CD14-positive monocyte (primary cell): ENCODE measurements at regions not wholly inside any gene's neighbourhood (a gene's known extent, or its start where the extent isn't known, plus 50 kb on each side); places are given as distances from the start of the nearest gene placed in this dataset.

Experiments used
- DNase-seq, 3 donors: peaks; one replicate each; pipeline ENCODE4 v3.0.0-alpha.2; 2011 to 2022
- H2AFZ ChIP-seq: 2 replicates; pipeline ENCODE4 v1.6.0; 2012; ENCODE audit warnings: mild to moderate bottlenecking, low read depth, low read length, inconsistent platforms; ENCODE audit not compliant: insufficient read depth, poor library complexity, severe bottlenecking
- H3K27ac ChIP-seq, 2 donors: 1 replicate in 1 of 2; 2 replicates in 1 of 2; pipeline ENCODE4 v1.5.1; 2012 to 2013; ENCODE audit warnings: low read length in 2 of 2, control low read depth in 1 of 2, inconsistent platforms in 1 of 2, low read depth in 1 of 2, mild to moderate bottlenecking in 1 of 2
- H3K27me3 ChIP-seq, 2 donors: one replicate each; pipeline versions ENCODE4 v1.6.0 to v1.6.1; 2011 to 2013; ENCODE audit warnings: low read length in 2 of 2; ENCODE audit not compliant: control insufficient read depth in 2 of 2, insufficient read depth in 2 of 2
- H3K36me3 ChIP-seq, 2 donors: replicated peaks in 1 of 2; 1 replicate in 1 of 2; 2 replicates in 1 of 2; pipeline versions ENCODE4 v1.5.1 to v1.6.1; 2012 to 2013; ENCODE audit warnings: low read length in 2 of 2, control low read depth in 1 of 2, inconsistent platforms in 1 of 2, mild to moderate bottlenecking in 1 of 2; ENCODE audit not compliant: insufficient read depth in 2 of 2, control insufficient read depth in 1 of 2
- H3K4me1 ChIP-seq, 2 donors: 1 replicate in 1 of 2; 2 replicates in 1 of 2; pipeline versions ENCODE4 v1.5.1 to v1.6.1; 2012 to 2013; ENCODE audit warnings: low read length in 2 of 2, control low read depth in 1 of 2, inconsistent platforms in 1 of 2, mild to moderate bottlenecking in 1 of 2, moderate library complexity in 1 of 2; ENCODE audit not compliant: insufficient read depth in 2 of 2, control insufficient read depth in 1 of 2
- H3K4me2 ChIP-seq: replicated peaks from 2 replicates; pipeline ENCODE3; 2012; ENCODE audit warnings: low read length, moderate library complexity, mild to moderate bottlenecking; ENCODE audit not compliant: poor library complexity, severe bottlenecking; ENCODE audit errors: extremely low read depth
- H3K4me3 ChIP-seq, 3 experiments: fragments of 200-600 bp in 1 of 3; sonication (generic) in 1 of 3; replicated peaks in 1 of 3; 1 replicate in 2 of 3; 2 replicates in 1 of 3; pipeline ENCODE4 v1.5.1; 2011 to 2013; ENCODE audit warnings: low read length in 3 of 3, mild to moderate bottlenecking in 3 of 3, control low read depth in 2 of 3, low read depth in 2 of 3, inconsistent platforms in 1 of 3, moderate library complexity in 1 of 3
- H3K79me2 ChIP-seq: 2 replicates; pipeline ENCODE4 v1.6.0; 2012; ENCODE audit warnings: mild to moderate bottlenecking, control low read depth, inconsistent platforms, low read length, moderate library complexity; ENCODE audit not compliant: insufficient read depth
- H3K9ac ChIP-seq: 2 replicates; pipeline ENCODE4 v1.6.0; 2017; ENCODE audit warnings: low read length, mild to moderate bottlenecking; ENCODE audit not compliant: insufficient read depth, poor library complexity, severe bottlenecking
- H3K9me3 ChIP-seq, 2 donors: replicated peaks in 1 of 2; 1 replicate in 1 of 2; 2 replicates in 1 of 2; pipeline versions ENCODE4 v1.5.1 to v1.6.1; 2012 to 2013; ENCODE audit warnings: low read length in 2 of 2, control low read depth in 1 of 2; ENCODE audit not compliant: control insufficient read depth in 1 of 2, insufficient read depth in 1 of 2
- H4K20me1 ChIP-seq: 2 replicates; pipeline ENCODE4 v1.6.0; 2012; ENCODE audit warnings: mild to moderate bottlenecking, low read length, control low read depth, moderate library complexity; ENCODE audit not compliant: insufficient read depth
- H3K27ac Mint-ChIP-seq, 7 donors: one replicate each; pipeline ENCODE4 v1.8.0; 2020; ENCODE audit warnings: mild to moderate bottlenecking in 7 of 7, mixed read lengths in 7 of 7, moderate library complexity in 6 of 7, inconsistent platforms in 2 of 7
- H3K27me3 Mint-ChIP-seq, 3 donors: one replicate each; pipeline ENCODE4 v1.8.0; 2021 to 2022; ENCODE audit warnings: low read depth in 3 of 3, mild to moderate bottlenecking in 3 of 3, mixed read lengths in 3 of 3, moderate library complexity in 3 of 3, inconsistent platforms in 1 of 3
- H3K36me3 Mint-ChIP-seq, 2 donors: one replicate each; pipeline ENCODE4 v1.8.0; 2020; ENCODE audit warnings: mixed read lengths in 2 of 2, inconsistent platforms in 1 of 2, mild to moderate bottlenecking in 1 of 2
- H3K4me1 Mint-ChIP-seq: one replicate; pipeline ENCODE4 v1.8.0; 2020; ENCODE audit warnings: mild to moderate bottlenecking, mixed read lengths
- H3K4me3 Mint-ChIP-seq, 2 donors: one replicate each; pipeline ENCODE4 v1.8.0; 2020; ENCODE audit warnings: mild to moderate bottlenecking in 2 of 2, mixed read lengths in 2 of 2, moderate library complexity in 1 of 2
- H3K9me3 Mint-ChIP-seq, 7 donors: one replicate each; pipeline ENCODE4 v1.8.0; 2020 to 2022; ENCODE audit warnings: mixed read lengths in 7 of 7, mild to moderate bottlenecking in 6 of 7, moderate library complexity in 6 of 7, inconsistent platforms in 2 of 7
- CTCF ChIP-seq: fragments of 200-600 bp; IDR thresholded peaks from one replicate; pipeline ENCODE4 v1.8.0; 2022; ENCODE audit warnings: antibody characterized with exemption, mild to moderate bottlenecking
- WGBS: methylation state at CpG from one replicate; pipeline ENCODE4 v1.1.5; 2013; ENCODE audit warnings: missing lambda C conversion rate; ENCODE audit not compliant: insufficient coverage; 5-methylcytosine and 5-hydroxymethylcytosine counted together
- intact Hi-C, 2 donors: fragments of 100-400 bp; cut with micrococcal nuclease; formaldehyde crosslinking; loops; one replicate each; pipeline versions ENCODE4 v1.15.0 to v1.15.1; 2023

GRCh38 chr7:32364581-32364980 is 125.6 kb downstream of the LSM5 start:
- Histone ChIP-seq H3K27ac (no peak overlapping the region), H3K4me1 (no peaks in the 10 kb centered on the region), H3K4me3 (no peak overlapping the region), H4K20me1 (no peaks in the 10 kb centered on the region), H2AFZ (no peak overlapping the region), H3K36me3 (no peaks in the 10 kb centered on the region), H3K4me2 (no peak overlapping the region), H3K27me3 (no peaks in the 10 kb centered on the region), H3K9ac (no peak overlapping the region), H3K79me2 (no peaks in the 10 kb centered on the region), H3K9me3 (peaks cover 0 to 4% of the 10 kb centered on the region in 2 donors)
- intact Hi-C loops: no loop called here
- Mint-ChIP-seq H3K27me3 (peaks cover 0 to 1% (median 0%) of the 10 kb centered on the region in 3 donors), H3K4me1 (no peaks in the 10 kb centered on the region), H3K4me3 (no peak overlapping the region), H3K27ac (no peak overlapping the region), H3K9me3 (peaks cover 0 to 14% (median 2%) of the 10 kb centered on the region in 7 donors), H3K36me3 (no peaks in the 10 kb centered on the region)
- DNase-seq: no peak
- no peak for TF ChIP-seq CTCF
- 98% methylated on average over 4 of the region's 4 CpGs for WGBS

- H3K79me2 ChIP-seq: no peaks in the 10 kb centered on the region
- no peak overlapping the region for H3K4me2 ChIP-seq
- H3K9me3 ChIP-seq: no peaks in the 10 kb centered on the region
- Mint-ChIP-seq H3K4me3 (no peak overlapping the region), H3K9me3 (no peaks in the 10 kb centered on the region), H3K27ac (no peak overlapping the region), H3K4me1 (no peaks in the 10 kb centered on the region), H3K27me3 (peaks cover 0 to 9% (median 3%) of the 10 kb centered on the region in 3 donors), H3K36me3 (no peaks in the 10 kb centered on the region)
- no peak for DNase-seq
- H3K4me1 ChIP-seq: no peaks in the 10 kb centered on the region
- no peak overlapping the region for H3K4me3 ChIP-seq
- WGBS: 100% methylated on average over 2 of the region's 5 CpGs
- no peak overlapping the region for H3K9ac ChIP-seq
- no peak overlapping the region for H2AFZ ChIP-seq
- intact Hi-C loops: no loop called here
- no peak overlapping the region for H3K27ac ChIP-seq
- no peaks in the 10 kb centered on the region for H4K20me1 ChIP-seq
- no peak for TF ChIP-seq CTCF
- H3K27me3 ChIP-seq: no peaks in the 10 kb centered on the region
- H3K36me3 ChIP-seq: no peaks in the 10 kb centered on the region
Observed at GRCh38 chr7:32360127-32360526, 130.1 kb downstream of the LSM5 start.
